Fibroblast of lung (primary cell): ENCODE measurements at regions not wholly inside any gene's neighbourhood (a gene's known extent, or its start where the extent isn't known, plus 50 kb on each side); places are given as distances from the start of the nearest gene placed in this dataset.

ENCODE experiments used
- EZH2 ChIP-seq: IDR thresholded peaks from 2 replicates; pipeline ENCODE4 v1.5.1; 2012; ENCODE audit warnings: low read length, control low read depth, mild to moderate bottlenecking; ENCODE audit errors: missing control alignments
- TF ChIP-seq, protein P1 (sequence below), 2 donors: IDR thresholded peaks in 1 of 2; conservative IDR thresholded peaks in 1 of 2; 1 replicate in 1 of 2; 2 replicates in 1 of 2; pipeline ENCODE4 v1.5.1; 2011 to 2012; ENCODE audit warnings: low read length in 2 of 2, control low read depth in 1 of 2, inconsistent platforms in 1 of 2, low read depth in 1 of 2, mild to moderate bottlenecking in 1 of 2

DNA sequence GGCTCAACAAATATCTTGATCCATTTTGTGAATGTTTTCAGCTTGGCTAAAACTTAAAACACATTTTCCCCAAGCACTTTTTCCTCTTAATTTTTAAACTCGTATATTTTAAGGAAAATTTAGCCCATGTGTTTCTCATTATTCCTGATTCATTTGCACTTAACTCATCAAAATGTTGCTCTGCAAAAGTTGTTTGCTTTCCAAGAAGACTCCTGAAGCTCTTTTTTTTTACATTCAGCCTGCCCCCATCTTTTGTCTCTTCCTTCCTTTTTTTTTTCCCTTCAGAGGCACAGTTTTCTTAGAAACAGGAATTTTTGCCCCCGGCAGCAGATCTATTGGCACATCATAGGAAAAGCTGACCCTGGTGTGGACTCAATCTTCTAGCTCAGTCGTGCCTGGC is 155.0 kb upstream of the SALL1 start:
- TF ChIP-seq, protein P1, sequence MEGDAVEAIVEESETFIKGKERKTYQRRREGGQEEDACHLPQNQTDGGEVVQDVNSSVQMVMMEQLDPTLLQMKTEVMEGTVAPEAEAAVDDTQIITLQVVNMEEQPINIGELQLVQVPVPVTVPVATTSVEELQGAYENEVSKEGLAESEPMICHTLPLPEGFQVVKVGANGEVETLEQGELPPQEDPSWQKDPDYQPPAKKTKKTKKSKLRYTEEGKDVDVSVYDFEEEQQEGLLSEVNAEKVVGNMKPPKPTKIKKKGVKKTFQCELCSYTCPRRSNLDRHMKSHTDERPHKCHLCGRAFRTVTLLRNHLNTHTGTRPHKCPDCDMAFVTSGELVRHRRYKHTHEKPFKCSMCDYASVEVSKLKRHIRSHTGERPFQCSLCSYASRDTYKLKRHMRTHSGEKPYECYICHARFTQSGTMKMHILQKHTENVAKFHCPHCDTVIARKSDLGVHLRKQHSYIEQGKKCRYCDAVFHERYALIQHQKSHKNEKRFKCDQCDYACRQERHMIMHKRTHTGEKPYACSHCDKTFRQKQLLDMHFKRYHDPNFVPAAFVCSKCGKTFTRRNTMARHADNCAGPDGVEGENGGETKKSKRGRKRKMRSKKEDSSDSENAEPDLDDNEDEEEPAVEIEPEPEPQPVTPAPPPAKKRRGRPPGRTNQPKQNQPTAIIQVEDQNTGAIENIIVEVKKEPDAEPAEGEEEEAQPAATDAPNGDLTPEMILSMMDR (conservative IDR thresholded peaks at IDR 0.05 in 1 of 2, IDR thresholded peaks at IDR 0.05 in 1 of 2; ENCODE audit: low read depth in 1 of 2, low read length in 2 of 2) = no peak
- TF ChIP-seq EZH2 = no peak
